ENCODE measurements at regions not wholly inside any gene's neighbourhood (a gene's known extent, or its start where the extent isn't known, plus 50 kb on each side); places are given as distances from the start of the nearest gene placed in this dataset.

- TF ChIP-seq EZH2phosphoT487 (IDR thresholded peaks at IDR 0.05; ENCODE audit: insufficient read depth, low read depth) (no peak), EZH2 (IDR thresholded peaks at IDR 0.05; ENCODE audit: insufficient read depth, poor library complexity, severe bottlenecking) (no peak)
These were observed 1212.8 kb upstream of the ADGRL3 start for GRCh38 chr4:59987289-59987688.

Data from GM23248 (cell line).